ENCODE measurements at regions not wholly inside any gene's neighbourhood (a gene's known extent, or its start where the extent isn't known, plus 50 kb on each side); places are given as distances from the start of the nearest gene placed in this dataset.
A peak's percentile ranks its signal among the peaks of the same experiment; 100 is the strongest.
"Not testable (repeated sequence)": the region's sequence is repeated elsewhere in the genome, so short reads cannot be mapped to it uniquely, and the experiment has no call there.

GRCh38 chr21:9744593-9744992 is 776.8 kb upstream of the TPTE start:
- not testable (repeated sequence) for H3K9ac ChIP-seq (ENCODE audit: insufficient read depth in 1 of 2, low read length in 2 of 2); H3K4me3 ChIP-seq; H3K36me3 ChIP-seq (ENCODE audit: control insufficient read depth in 4 of 4, insufficient read depth in 4 of 4, low read length in 4 of 4); H3K27me3 ChIP-seq (ENCODE audit: control insufficient read depth in 3 of 3, insufficient read depth in 3 of 3, low read length in 2 of 3); H3K4me1 ChIP-seq (ENCODE audit: control insufficient read depth in 5 of 5, insufficient read depth in 5 of 5, low read length in 5 of 5); H3K27ac ChIP-seq (ENCODE audit: low read depth in 1 of 2, low read length in 1 of 2); ATAC-seq (ENCODE audit: insufficient read depth, low FRiP score)
- 66 to 77% methylated on average over 4 of the region's 4 CpGs for WGBS, 2 donors
- peak in 2 of 3 donors; percentile 7 to 10 for DNase-seq
- H3K9me3 ChIP-seq (ENCODE audit: control insufficient read depth in 4 of 4, insufficient read depth in 3 of 4, low read length in 3 of 4) = peaks cover 0 to 23% (median 6%) of the 10 kb centered on the region in 4 donors

GRCh38 chr21:9745457-9746108 is 775.8 kb upstream of the TPTE start:
- not testable (repeated sequence) for ATAC-seq (ENCODE audit: insufficient read depth, low FRiP score); H3K4me1 ChIP-seq (ENCODE audit: control insufficient read depth in 5 of 5, insufficient read depth in 5 of 5, low read length in 5 of 5); H3K27me3 ChIP-seq (ENCODE audit: control insufficient read depth in 3 of 3, insufficient read depth in 3 of 3, low read length in 2 of 3); DNase-seq; H3K27ac ChIP-seq (ENCODE audit: low read depth in 1 of 2, low read length in 1 of 2); H3K4me3 ChIP-seq; H3K36me3 ChIP-seq (ENCODE audit: control insufficient read depth in 4 of 4, insufficient read depth in 4 of 4, low read length in 4 of 4); H3K9ac ChIP-seq (ENCODE audit: insufficient read depth in 1 of 2, low read length in 2 of 2)
- 46 to 56% methylated on average over 9 of the region's 9 CpGs for WGBS, 2 donors
- peaks cover 0 to 25% (median 6%) of the 10 kb centered on the region in 4 donors for H3K9me3 ChIP-seq (ENCODE audit: control insufficient read depth in 4 of 4, insufficient read depth in 3 of 4, low read length in 3 of 4)

GRCh38 chr21:9746311-9746710 is 775.1 kb upstream of the TPTE start:
- DNase-seq; H3K4me3 ChIP-seq; H3K36me3 ChIP-seq (ENCODE audit: control insufficient read depth in 4 of 4, insufficient read depth in 4 of 4, low read length in 4 of 4); ATAC-seq (ENCODE audit: insufficient read depth, low FRiP score); H3K9ac ChIP-seq (ENCODE audit: insufficient read depth in 1 of 2, low read length in 2 of 2); H3K27me3 ChIP-seq (ENCODE audit: control insufficient read depth in 3 of 3, insufficient read depth in 3 of 3, low read length in 2 of 3); H3K27ac ChIP-seq (ENCODE audit: low read depth in 1 of 2, low read length in 1 of 2); H3K4me1 ChIP-seq (ENCODE audit: control insufficient read depth in 5 of 5, insufficient read depth in 5 of 5, low read length in 5 of 5): not testable (repeated sequence)
- 45% methylated on average over 2 of the region's 2 CpGs for WGBS, 2 donors
- H3K9me3 ChIP-seq (ENCODE audit: control insufficient read depth in 4 of 4, insufficient read depth in 3 of 4, low read length in 3 of 4) = peaks cover 0 to 31% (median 9%) of the 10 kb centered on the region in 4 donors

GRCh38 chr21:9746831-9747606 is 774.4 kb upstream of the TPTE start:
- not testable (repeated sequence) for H3K27ac ChIP-seq (ENCODE audit: low read depth in 1 of 2, low read length in 1 of 2); DNase-seq; H3K9ac ChIP-seq (ENCODE audit: insufficient read depth in 1 of 2, low read length in 2 of 2); H3K27me3 ChIP-seq (ENCODE audit: control insufficient read depth in 3 of 3, insufficient read depth in 3 of 3, low read length in 2 of 3); H3K4me3 ChIP-seq; ATAC-seq (ENCODE audit: insufficient read depth, low FRiP score); H3K4me1 ChIP-seq (ENCODE audit: control insufficient read depth in 5 of 5, insufficient read depth in 5 of 5, low read length in 5 of 5); H3K36me3 ChIP-seq (ENCODE audit: control insufficient read depth in 4 of 4, insufficient read depth in 4 of 4, low read length in 4 of 4)
- 48 to 61% methylated on average over 7 of the region's 8 CpGs for WGBS, 2 donors
- H3K9me3 ChIP-seq (ENCODE audit: control insufficient read depth in 4 of 4, insufficient read depth in 3 of 4, low read length in 3 of 4) = peaks cover 0 to 31% (median 9%) of the 10 kb centered on the region in 4 donors

- WGBS, 2 donors = 53 to 75% methylated on average over 5 of the region's 5 CpGs
- H3K4me3 ChIP-seq = not testable (repeated sequence)
- peaks cover 0 to 31% (median 9%) of the 10 kb centered on the region in 4 donors for H3K9me3 ChIP-seq (ENCODE audit: control insufficient read depth in 4 of 4, insufficient read depth in 3 of 4, low read length in 3 of 4)
Observed at GRCh38 chr21:9747870-9748269, 773.5 kb upstream of the TPTE start.

GRCh38 chr21:9748451-9748850 is 772.9 kb upstream of the TPTE start:
- not testable (repeated sequence) for ATAC-seq (ENCODE audit: insufficient read depth, low FRiP score); H3K27me3 ChIP-seq (ENCODE audit: control insufficient read depth in 3 of 3, insufficient read depth in 3 of 3, low read length in 2 of 3); H3K4me3 ChIP-seq; H3K36me3 ChIP-seq (ENCODE audit: control insufficient read depth in 4 of 4, insufficient read depth in 4 of 4, low read length in 4 of 4); H3K4me1 ChIP-seq (ENCODE audit: control insufficient read depth in 5 of 5, insufficient read depth in 5 of 5, low read length in 5 of 5); H3K27ac ChIP-seq (ENCODE audit: low read depth in 1 of 2, low read length in 1 of 2); DNase-seq; H3K9ac ChIP-seq (ENCODE audit: insufficient read depth in 1 of 2, low read length in 2 of 2)
- WGBS, 2 donors = 54 to 59% methylated on average over 4 of the region's 4 CpGs
- peaks cover 0 to 34% (median 9%) of the 10 kb centered on the region in 4 donors for H3K9me3 ChIP-seq (ENCODE audit: control insufficient read depth in 4 of 4, insufficient read depth in 3 of 4, low read length in 3 of 4)

More at GRCh38 chr21:9747870-9748269, 773.5 kb upstream of the TPTE start:
- not testable (repeated sequence) for ATAC-seq (ENCODE audit: insufficient read depth, low FRiP score); DNase-seq; H3K27me3 ChIP-seq (ENCODE audit: control insufficient read depth in 3 of 3, insufficient read depth in 3 of 3, low read length in 2 of 3); H3K9ac ChIP-seq (ENCODE audit: insufficient read depth in 1 of 2, low read length in 2 of 2); H3K36me3 ChIP-seq (ENCODE audit: control insufficient read depth in 4 of 4, insufficient read depth in 4 of 4, low read length in 4 of 4); H3K27ac ChIP-seq (ENCODE audit: low read depth in 1 of 2, low read length in 1 of 2); H3K4me1 ChIP-seq (ENCODE audit: control insufficient read depth in 5 of 5, insufficient read depth in 5 of 5, low read length in 5 of 5)

GRCh38 chr21:9749741-9750230 is 771.6 kb upstream of the TPTE start:
- not testable (repeated sequence) for H3K4me3 ChIP-seq; H3K4me1 ChIP-seq (ENCODE audit: control insufficient read depth in 5 of 5, insufficient read depth in 5 of 5, low read length in 5 of 5); H3K36me3 ChIP-seq (ENCODE audit: control insufficient read depth in 4 of 4, insufficient read depth in 4 of 4, low read length in 4 of 4); H3K27me3 ChIP-seq (ENCODE audit: control insufficient read depth in 3 of 3, insufficient read depth in 3 of 3, low read length in 2 of 3); DNase-seq; H3K9ac ChIP-seq (ENCODE audit: insufficient read depth in 1 of 2, low read length in 2 of 2); ATAC-seq (ENCODE audit: insufficient read depth, low FRiP score); H3K27ac ChIP-seq (ENCODE audit: low read depth in 1 of 2, low read length in 1 of 2)
- 74 to 75% methylated on average over 7 of the region's 7 CpGs for WGBS, 2 donors
- H3K9me3 ChIP-seq (ENCODE audit: control insufficient read depth in 4 of 4, insufficient read depth in 3 of 4, low read length in 3 of 4) = peaks cover 0 to 42% (median 7%) of the 10 kb centered on the region in 4 donors
